ENCODE measurements at regions not wholly inside any gene's neighbourhood (a gene's known extent, or its start where the extent isn't known, plus 50 kb on each side); places are given as distances from the start of the nearest gene placed in this dataset.
"Not testable (repeated sequence)": the region's sequence is repeated elsewhere in the genome, so short reads cannot be mapped to it uniquely, and the experiment has no call there.

DNA sequence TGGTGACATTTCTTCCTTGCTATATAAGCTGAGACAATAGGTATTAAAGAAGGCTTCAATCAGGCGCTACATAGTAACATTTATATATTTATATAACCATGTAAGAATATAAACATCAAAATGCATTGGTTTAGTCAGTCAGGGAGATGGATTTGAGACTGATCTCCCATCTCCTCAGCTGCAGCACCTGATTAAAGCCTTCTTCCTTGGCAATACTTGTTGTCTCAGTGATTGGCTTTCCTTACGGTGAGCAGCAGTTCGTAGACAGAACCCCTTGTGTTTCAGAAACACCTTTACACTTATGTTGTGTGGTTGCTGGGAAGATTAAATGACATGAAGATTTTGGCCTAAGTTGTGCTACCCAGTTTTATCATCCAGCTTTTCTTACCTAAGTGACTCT lies 323.3 kb upstream of the DUSP10 start:
- DNase-seq (ENCODE audit: low read depth) = no peak

DNA sequence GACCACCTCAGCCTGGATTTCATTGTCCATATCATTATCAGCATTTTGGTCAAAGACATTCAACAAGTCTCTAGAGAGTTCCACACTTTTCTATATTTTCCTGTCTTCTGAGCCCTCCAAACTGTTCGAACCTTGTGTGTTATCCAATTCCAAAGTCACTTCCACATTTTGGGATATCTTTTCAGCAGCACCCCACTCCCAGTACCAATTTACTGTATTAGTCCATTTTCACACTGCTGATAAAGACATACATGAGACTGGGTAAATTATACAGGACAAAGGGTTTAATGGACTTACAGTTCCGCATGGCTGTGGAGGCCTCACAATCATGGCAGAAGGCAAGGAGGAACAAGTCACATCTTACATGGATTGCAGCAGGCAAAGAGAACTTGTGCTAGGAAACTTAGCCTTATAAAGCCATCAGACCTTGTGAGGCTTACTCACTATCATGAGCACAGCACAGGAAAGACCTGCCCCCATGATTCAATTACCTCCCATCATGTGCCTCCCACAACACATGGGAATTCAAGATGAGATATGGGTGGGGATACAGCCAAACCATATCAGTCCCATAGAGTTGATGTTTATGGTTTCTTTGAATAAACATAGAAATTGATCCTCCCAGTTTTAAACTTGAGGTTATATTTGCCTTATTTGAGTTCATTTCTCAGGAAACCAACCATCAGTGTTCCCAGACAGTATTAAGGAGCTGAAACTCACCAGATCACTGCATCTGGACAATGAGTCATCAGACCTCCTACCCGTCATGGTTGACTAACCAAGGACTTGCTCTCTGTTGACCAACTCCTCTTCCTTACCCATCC lies 322.7 kb upstream of the DUSP10 start:
- DNase-seq (ENCODE audit: low read depth) = no peak

DNA sequence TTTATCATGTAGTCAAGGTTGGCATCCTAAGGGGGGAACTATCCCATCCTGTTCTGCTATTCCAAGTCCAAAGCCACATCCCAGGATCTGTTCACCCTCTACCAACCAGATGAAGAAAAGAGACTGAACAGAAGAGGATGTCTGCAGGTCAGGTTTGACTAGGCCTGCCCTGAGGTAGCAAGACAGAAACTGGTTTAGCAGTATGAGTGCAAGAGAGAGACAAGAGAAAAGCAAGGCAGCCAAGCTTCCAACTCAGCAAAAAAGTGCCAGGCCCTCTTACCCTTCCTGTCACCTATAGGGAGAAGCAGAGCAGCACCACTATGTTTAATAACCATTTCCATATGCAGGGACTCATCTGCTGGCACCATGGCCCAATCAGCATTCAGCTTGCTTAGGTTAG lies 320.8 kb upstream of the DUSP10 start:
- DNase-seq (ENCODE audit: low read depth) = no peak

DNA sequence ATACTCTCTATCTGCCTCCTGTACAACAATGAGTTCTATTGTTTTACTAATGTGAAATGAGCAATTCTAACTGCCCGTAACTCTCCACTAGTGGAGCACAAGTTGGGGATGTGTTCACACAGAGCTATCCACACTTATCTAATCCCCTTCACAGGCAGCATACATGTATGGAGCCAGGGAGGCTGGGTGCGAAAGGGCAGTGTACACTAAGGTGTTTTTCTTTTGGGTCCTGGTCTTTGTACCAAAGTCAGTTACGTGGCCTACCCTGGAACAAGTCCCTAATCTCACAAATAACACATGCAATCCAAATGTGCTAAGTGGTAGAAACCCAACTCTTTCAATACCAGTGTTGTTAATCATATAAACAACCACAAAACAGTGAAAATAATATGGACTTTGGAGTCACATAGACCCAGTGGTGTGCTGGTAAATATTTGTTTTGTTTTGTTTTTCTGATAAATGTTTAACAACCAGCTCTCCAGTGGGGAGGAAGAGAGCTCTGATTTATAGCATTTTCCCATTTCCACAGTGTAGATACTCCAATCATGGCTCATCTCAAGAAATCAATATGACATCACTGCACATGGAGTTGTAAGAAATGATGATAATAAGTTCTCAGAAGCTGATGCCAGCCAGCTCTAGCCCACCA lies 319.9 kb upstream of the DUSP10 start:
- DNase-seq (ENCODE audit: low read depth) = no peak

DNA sequence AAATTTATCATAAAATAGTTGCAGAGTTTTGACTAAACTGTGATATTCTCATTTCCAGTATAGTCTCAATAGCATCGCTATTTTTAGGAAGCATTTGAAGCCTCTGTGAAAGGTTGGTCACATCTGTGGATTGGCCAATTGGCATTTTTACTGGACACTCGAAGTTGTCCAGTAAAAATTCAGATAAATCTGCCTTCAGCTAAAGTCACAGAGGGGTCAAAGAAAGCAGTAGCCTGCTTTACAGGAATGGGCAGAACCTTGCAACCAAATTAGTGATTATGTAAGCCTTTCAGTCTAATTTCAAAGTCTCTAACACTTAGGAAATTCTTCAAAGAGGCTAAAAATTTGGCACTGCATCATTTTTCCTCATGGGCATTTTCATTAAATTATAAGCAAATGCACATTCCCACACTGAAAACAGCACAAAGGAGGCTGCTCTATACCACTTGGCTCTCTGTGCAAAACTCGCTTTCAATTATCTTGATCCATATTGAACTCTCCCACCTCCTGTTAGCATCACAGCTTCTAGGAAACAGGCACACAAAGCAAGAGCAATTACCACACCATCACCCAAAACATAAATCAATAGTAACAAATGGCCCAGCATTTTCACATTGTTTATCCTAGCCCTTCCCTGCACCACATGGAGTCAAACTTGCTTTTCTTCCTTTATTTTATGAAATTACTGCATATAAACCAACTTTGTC lies 318.5 kb upstream of the DUSP10 start:
- DNase-seq (ENCODE audit: low read depth) = no peak

DNA sequence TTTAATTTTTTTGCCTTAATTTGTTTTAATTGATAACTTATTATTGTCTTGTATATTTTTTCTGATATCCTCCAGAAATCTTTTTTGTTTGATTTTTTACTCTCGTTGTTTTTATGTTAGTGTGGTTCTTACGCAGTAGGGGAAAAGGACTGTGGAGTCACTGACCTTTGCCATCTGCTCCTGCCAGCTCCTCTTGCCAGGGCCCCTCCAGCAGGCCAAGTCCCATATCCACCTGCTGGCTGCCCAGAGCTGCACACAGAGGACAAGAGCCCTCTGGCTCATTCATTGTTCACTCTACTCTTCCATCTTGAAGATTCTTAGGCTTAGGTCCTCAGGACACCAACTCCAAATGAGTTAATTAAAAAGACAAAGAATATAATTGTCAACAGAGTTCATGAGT lies 316.4 kb upstream of the DUSP10 start:
- no peak for DNase-seq (ENCODE audit: low read depth)

DNA sequence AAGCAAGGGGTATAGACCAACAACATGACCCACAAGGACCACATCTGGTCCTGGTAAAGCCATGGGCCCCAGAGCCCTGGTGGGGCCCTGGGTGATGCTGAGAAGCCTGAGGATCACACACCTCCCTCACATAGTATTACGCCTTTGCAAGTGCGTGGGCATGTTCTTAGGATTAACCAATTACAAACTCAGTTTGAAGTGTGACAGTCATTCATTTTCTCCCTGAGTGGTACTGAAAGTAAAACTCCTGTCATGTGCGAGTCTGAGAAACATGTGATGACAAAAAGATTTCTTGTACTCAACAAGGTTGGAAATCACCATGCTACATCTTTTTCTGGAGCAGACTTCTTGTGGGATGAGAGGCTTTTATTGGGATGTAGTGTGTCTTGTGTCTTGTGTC lies 315.3 kb upstream of the DUSP10 start:
- no peak for DNase-seq (ENCODE audit: low read depth)

DNA sequence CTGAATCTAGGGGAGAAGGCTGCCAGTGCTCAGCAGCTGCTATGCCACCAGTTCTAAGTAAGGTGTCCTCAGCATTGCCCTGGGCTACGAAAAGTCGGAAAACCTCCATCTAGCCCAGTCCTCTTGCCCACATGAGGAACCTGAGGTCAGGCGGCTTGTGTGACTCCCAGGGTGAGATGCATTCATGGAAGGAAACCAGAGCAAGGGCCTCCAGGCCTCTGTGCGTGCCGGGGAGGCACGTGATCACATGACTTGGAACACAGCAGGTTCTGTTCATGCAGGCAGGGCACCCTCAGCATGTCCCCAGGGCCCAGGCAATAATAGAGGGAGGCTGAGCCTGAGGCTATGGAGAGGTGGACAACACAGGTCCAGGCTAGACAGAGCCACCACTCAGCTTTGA lies 312.5 kb upstream of the DUSP10 start:
- no peak for DNase-seq (ENCODE audit: low read depth)

DNA sequence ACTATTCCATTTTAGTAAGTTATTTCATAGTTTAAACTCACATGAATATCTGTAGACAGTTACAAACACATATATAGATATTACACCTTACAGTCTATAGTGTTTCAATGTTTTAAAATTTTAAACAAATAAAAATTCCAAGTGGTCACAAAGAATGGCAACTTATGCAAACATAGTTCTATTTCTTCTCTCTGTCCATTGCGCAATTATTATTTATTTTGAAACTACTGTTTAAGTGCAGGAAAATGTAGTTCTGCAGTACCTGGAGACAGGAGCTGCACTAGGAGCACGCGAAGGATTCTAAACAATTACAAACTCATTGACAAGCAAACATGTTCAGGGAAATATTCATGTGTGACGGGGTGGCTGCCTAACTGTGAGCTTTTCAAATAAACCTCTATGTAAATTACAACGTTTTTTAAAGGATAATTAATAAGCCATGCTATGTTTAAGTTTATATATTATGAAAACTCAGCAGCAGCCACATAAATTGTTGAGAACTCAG lies 312.0 kb upstream of the DUSP10 start:
- DNase-seq (ENCODE audit: low read depth) = no peak

DNA sequence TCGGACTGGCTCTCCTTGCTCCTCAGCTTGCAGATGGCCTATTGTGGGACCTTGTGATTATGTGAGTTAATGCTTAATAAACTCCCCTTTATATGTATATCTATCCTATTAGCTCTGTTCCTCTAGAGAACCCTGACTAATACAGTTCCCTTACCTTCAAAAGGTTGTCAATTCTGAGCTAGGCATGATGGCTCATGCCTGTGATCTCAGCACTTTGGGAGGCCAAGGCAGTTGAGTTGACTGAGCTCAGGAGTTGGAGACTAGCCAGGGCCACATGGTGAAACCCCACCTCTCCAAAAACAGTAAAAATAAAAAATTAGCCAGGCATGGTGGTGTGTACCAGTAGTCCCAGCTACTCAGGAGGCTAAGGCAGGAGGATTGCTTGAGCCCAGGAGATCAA lies 309.4 kb upstream of the DUSP10 start:
- DNase-seq (ENCODE audit: low read depth) = not testable (repeated sequence)

DNA sequence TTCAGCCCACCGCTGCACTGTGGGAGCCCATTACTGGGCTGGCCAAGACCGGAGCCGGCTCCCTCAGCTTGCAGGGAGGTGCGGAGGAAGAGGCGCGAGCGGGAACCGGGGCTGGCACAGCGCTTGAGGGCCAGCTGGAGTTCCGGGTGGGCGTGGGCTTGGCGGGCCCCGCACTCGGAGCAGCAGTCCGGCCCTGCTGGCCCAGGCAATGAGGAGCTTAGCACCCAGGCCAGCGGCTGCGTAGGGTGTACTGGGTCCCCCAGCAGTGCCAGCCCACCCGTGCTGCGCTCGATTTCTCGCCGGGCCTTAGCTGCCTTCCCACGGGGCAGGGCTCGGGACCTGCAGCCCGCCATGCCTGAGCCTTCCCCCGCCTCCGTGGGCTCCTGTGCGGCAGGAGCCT lies 307.8 kb upstream of the DUSP10 start:
- not testable (repeated sequence) for DNase-seq (ENCODE audit: low read depth)

DNA sequence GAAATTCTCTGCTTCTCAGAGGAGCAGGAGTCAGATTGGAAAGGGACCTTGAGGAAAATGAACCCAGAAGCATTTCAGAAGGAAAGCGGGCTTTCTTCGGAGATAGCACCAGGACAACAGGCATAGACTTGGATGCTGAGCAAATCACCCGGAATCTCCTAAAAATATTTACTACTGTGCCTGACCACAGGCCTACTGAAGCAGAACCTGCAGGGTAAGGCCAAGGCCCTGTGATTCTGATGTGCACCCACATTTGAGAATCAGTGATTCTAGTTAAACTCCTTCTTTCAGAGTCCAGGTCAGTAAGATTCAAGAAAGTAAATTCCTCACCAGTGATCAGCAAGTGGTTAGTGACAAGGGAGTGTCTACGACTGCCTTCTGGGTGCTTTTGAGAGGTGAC lies 307.3 kb upstream of the DUSP10 start:
- no peak for DNase-seq (ENCODE audit: low read depth)

DNA sequence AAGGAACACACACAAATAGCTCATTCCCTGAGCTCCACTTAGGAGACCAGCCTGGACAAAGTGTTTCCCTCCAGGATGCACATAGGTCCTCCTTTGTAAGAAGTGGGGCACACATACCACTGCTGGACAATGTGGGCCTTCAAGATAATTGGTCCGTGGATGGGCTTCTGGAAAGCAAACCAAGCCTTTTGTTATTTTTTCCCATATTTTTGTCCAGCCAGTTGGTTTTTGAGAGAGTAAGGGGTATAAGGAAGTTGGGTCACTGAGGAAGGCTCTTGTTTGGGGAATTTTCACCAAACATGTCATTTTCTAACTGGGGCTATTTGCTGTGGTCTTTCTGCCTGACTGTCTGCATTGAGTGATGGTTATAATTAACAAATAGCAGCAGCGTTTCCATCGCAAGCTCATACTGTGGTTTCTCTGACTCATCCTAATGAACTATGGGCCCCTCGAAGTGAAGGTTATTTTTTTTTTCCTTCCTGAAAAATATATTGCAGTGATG lies 306.3 kb upstream of the DUSP10 start:
- DNase-seq (ENCODE audit: low read depth) = no peak

DNA sequence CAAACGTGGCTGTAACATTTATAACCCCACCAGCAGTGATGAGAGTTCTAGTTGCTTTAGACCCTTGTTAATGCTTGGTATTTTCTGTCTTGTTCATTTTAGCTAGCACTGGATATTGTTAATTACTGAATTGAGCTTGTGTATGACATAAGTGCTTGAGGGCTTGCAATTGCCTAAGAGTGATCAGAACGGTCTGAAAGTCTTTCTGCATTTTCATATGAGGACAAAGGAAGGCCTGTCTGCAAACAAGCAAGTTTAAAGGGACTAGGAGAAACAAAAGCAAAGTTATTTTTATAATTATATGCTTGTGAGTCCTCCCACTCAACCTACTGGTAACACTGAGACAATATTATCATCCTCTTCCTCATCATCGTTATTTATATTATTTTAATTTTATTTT lies 305.5 kb upstream of the DUSP10 start:
- DNase-seq (ENCODE audit: low read depth) = no peak

DNA sequence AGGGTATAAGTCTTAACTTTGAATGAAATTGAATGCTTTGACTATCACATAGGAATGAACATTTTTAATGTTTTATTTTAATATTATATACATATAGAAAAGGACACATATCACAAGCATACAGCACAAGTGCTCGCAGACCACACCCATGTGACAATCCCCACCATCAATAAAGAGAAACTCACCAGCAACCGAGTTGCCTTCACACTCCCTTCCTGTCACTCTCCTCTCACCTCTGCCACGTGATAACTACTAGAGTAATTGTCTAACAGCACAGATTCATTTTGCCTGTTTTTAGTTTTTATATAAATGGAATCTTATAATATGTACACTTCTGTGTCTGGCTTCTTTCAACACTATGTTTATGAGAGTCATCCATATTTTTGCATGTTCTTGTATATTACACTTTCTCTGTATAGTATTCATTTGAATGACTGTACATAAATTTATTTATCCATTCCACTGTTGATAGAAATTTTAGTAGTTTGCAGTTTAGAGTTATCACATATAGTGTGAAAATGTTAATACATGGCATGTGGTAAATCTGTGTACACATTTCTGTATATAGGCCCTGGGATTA lies 304.9 kb upstream of the DUSP10 start:
- DNase-seq (ENCODE audit: low read depth) = no peak

DNA sequence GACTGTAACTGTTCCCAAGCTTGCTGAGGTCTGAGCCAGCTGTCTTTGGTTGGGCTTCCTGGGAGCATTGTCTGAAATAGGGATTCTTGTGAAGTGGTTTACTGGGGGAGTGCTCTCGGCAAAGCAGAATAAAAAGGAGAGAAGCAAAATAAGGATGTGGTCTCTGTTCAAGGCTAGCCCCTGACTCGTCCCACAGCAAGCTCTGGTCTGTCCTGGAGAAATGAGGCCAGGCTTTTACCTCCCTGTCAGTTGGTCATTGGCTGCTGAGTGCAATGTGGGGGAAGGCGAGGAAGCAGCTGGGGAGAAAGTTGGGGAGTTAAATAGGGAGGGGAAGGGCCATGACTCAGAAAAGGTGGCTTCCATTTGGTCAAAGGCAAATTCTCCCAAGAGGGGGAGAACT lies 303.9 kb upstream of the DUSP10 start:
- no peak for DNase-seq (ENCODE audit: low read depth)

DNA sequence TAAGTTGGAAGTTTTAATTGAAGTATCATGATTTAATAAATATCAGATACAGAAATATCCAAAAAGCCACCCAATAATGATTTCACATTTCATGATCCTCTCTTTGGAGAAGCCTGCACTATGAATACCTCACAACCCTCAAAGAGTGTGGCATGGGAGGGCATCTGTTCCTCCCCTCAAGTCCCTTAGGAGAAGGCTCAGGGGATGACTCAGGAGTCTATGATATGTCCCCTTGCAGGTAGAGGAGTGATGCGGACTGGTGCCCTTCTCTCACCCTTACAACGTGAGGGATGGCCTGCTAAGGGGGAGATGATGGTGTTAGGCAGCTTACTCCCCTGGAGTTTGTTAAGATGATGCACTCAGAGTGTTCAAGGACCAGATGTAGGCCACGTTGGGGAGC lies 303.3 kb upstream of the DUSP10 start:
- no peak for DNase-seq (ENCODE audit: low read depth)

DNA sequence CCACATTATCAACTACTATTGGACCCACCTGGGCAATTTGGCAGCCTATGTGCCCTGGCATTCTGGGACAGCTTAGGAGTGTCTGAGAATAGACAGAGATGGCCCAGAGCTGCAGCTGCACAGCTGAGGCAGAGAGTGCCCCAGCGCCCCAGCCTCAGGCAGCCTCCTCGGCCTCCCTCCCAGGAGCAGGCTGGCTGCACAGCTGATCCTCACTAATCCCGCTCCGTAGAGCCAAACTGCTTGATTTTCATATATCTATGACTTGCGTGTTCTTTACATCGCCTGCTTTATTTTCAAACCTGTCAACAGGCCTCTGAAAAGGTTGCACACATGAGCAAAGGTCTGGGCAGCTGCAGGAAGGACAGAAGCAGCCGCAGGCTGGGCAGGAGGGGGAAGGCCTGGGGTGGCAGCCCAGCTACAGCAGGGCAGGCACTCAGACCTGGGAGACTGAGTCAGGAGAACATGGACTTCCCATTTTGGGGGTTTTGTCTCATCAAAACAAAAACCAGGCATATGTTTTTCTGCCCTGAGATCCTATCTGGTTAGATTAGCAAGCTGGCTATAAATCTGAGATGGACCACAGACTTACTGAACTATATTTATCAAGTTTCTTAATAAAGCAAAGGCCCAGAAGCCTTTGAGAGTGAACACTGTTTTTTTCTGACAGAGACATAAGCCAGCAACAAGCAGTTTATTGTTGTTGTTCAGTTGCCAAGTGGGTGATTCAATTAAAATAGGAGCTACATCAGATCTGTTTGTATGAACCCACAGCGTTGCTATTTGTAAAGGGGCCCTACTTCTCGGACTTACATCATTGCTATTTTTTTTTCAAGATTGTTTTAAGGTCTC lies 301.8 kb upstream of the DUSP10 start:
- DNase-seq (ENCODE audit: low read depth) = no peak

DNA sequence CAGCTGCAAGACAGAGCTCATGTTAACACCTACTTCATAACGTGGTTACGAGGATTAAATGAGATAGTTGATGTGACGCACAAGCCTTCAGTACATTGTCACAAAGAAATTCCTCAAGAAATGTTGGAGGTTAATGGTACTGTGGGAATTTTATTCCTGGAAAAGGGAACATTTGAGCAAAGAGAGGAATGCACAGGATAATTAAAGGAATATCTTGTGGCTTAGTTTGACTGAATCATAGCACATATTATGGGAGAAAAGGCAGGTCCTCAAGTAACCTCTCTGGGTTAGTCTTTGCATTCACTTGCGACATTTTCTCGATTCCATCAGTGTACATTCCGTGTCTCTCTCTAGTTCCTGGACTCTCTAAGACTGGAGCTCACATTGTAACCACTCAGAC lies 300.2 kb upstream of the DUSP10 start:
- DNase-seq (ENCODE audit: low read depth) = no peak

DNA sequence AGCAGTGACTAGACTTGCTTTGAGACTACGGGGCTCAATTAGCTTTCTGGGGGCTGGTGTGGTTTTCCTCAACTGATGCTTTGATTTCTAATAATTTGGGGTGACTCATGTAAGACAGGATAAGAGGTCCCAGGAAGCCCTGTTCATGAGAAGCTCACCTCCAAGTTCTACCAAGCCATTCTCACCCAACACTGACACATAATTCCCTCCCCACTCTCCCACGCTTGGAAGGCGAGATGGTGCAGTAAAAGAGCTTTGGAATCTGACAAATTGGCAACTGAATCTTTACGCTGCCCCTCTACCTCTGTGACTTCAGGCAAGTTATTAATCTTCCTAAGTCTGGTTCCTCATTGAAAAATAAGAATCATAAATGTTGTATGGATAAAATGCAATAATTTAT lies 299.1 kb upstream of the DUSP10 start:
- DNase-seq (ENCODE audit: low read depth) = no peak

DNA sequence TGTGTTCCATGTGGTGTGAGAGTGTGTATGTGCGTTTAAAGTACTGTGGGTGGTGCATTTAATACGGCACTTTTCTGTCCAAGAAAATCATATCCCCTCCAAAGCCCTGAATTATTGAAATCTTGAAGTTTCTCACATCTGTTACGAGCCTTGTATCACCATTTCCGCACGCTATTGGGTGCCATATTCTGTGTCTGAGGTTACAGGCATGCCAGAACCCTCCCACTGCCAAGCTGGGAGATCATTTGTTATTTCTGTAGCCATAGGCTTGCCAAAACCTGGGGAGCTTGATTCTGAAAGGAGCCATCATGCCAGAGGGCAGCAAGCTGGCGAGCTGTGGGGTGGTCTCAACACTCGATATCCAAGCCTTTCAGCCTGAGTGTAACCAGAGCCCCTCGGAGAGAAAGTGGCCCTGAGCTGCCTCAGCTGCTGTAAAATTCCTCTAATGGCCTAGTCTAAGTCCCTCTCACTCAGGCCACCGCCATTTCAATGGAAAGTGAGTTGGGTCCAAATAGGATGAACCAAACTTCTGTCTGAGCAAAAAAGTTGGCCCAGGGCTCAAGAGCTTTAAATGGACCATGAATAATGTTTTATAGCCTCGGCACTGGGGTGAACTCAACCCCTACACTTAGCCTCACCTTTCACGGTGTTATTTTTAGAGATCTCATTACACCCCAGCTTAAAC lies 298.4 kb upstream of the DUSP10 start:
- no peak for DNase-seq (ENCODE audit: low read depth)
